Natural killer cell (primary cell): ENCODE measurements at regions not wholly inside any gene's neighbourhood (a gene's known extent, or its start where the extent isn't known, plus 50 kb on each side); places are given as distances from the start of the nearest gene placed in this dataset.
A peak's percentile ranks its signal among the peaks of the same experiment; 100 is the strongest.

Experiments used
- ATAC-seq, 3 donors: fragments of 150-1000 bp in 2 of 3; fragments of 200-7000 bp in 1 of 3; cut with Tn5 transposase; 1 replicate in 1 of 3; 2 replicates in 2 of 3; pipeline ENCODE4 v1.10.0; 2021; ENCODE audit warnings: mild to moderate bottlenecking in 2 of 3, moderate library complexity in 2 of 3
- DNase-seq, 2 donors: peaks; one replicate each; pipeline versions ENCODE4 v3.0.0 to v3.0.0-alpha.2; 2013 to 2021; ENCODE audit warnings: mixed read lengths in 1 of 2
- H3K27ac ChIP-seq: one replicate; pipeline ENCODE4 v1.5.1; 2013; ENCODE audit warnings: mild to moderate bottlenecking, low read length
- H3K27me3 ChIP-seq: one replicate; pipeline ENCODE4 v1.6.1; 2013; ENCODE audit warnings: low read length; ENCODE audit not compliant: control insufficient read depth, insufficient read depth
- H3K36me3 ChIP-seq: one replicate; pipeline ENCODE4 v1.6.1; 2013; ENCODE audit warnings: low read length; ENCODE audit not compliant: control insufficient read depth, insufficient read depth
- H3K4me1 ChIP-seq: one replicate; pipeline ENCODE4 v1.6.1; 2013; ENCODE audit warnings: low read length; ENCODE audit not compliant: control insufficient read depth, insufficient read depth
- H3K4me3 ChIP-seq: one replicate; pipeline ENCODE4 v1.5.1; 2013; ENCODE audit warnings: low read length
- H3K9me3 ChIP-seq: one replicate; pipeline ENCODE4 v1.6.1; 2013; ENCODE audit warnings: low read length; ENCODE audit not compliant: control insufficient read depth, insufficient read depth
- H3K27ac Mint-ChIP-seq, 2 donors: one replicate each; pipeline ENCODE4 v1.8.0; 2022; ENCODE audit warnings: mild to moderate bottlenecking in 2 of 2, mixed read lengths in 2 of 2, moderate library complexity in 1 of 2
- H3K27me3 Mint-ChIP-seq, 2 donors: one replicate each; pipeline ENCODE4 v1.8.0; 2022; ENCODE audit warnings: low read depth in 2 of 2, mixed read lengths in 2 of 2
- H3K36me3 Mint-ChIP-seq: one replicate; pipeline ENCODE4 v1.8.0; 2022; ENCODE audit warnings: mixed read lengths
- H3K4me1 Mint-ChIP-seq, 2 donors: one replicate each; pipeline ENCODE4 v1.8.0; 2022; ENCODE audit warnings: mixed read lengths in 2 of 2
- H3K4me3 Mint-ChIP-seq: one replicate; pipeline ENCODE4 v1.8.0; 2022; ENCODE audit warnings: mild to moderate bottlenecking, moderate library complexity, mixed read lengths
- H3K9me3 Mint-ChIP-seq, 2 donors: one replicate each; pipeline ENCODE4 v1.8.0; 2022; ENCODE audit warnings: mixed read lengths in 2 of 2
- WGBS: methylation state at CpG from one replicate; pipeline ENCODE4 v1.1.7; 2013; ENCODE audit warnings: missing lambda C conversion rate; ENCODE audit not compliant: insufficient coverage; 5-methylcytosine and 5-hydroxymethylcytosine counted together
- intact Hi-C: fragments of 100-400 bp; cut with micrococcal nuclease; formaldehyde crosslinking; loops from one replicate; pipeline ENCODE4 v1.14.2; 2022
- TF ChIP-seq, protein P1 (sequence below): fragments of 200-600 bp; IDR thresholded peaks from one replicate; pipeline ENCODE4 v1.8.0; 2022; ENCODE audit warnings: antibody characterized with exemption

- TF ChIP-seq, protein P1, sequence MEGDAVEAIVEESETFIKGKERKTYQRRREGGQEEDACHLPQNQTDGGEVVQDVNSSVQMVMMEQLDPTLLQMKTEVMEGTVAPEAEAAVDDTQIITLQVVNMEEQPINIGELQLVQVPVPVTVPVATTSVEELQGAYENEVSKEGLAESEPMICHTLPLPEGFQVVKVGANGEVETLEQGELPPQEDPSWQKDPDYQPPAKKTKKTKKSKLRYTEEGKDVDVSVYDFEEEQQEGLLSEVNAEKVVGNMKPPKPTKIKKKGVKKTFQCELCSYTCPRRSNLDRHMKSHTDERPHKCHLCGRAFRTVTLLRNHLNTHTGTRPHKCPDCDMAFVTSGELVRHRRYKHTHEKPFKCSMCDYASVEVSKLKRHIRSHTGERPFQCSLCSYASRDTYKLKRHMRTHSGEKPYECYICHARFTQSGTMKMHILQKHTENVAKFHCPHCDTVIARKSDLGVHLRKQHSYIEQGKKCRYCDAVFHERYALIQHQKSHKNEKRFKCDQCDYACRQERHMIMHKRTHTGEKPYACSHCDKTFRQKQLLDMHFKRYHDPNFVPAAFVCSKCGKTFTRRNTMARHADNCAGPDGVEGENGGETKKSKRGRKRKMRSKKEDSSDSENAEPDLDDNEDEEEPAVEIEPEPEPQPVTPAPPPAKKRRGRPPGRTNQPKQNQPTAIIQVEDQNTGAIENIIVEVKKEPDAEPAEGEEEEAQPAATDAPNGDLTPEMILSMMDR, result no peak
- no peak overlapping the region for H3K27ac ChIP-seq
- H3K4me3 ChIP-seq, result no peak overlapping the region
- intact Hi-C loops, result no loop called here
- no peak for ATAC-seq
- H3K4me1 Mint-ChIP-seq, result peaks cover 16 to 27% of the 10 kb centered on the region in 2 donors
- no peak for DNase-seq
- H3K4me3 Mint-ChIP-seq, result no peak overlapping the region
- no peaks in the 10 kb centered on the region for H3K27me3 Mint-ChIP-seq
- H3K36me3 Mint-ChIP-seq, result no peaks in the 10 kb centered on the region
- no peaks in the 10 kb centered on the region for H3K4me1 ChIP-seq
- H3K9me3 Mint-ChIP-seq, result no peaks in the 10 kb centered on the region
- WGBS, result 80% methylated on average over 1 of the region's 3 CpGs
- no peaks in the 10 kb centered on the region for H3K27me3 ChIP-seq
- H3K36me3 ChIP-seq, result peaks cover 12% of the 10 kb centered on the region
- H3K9me3 ChIP-seq, result no peaks in the 10 kb centered on the region
- no peak overlapping the region for H3K27ac Mint-ChIP-seq
Observed at GRCh38 chr21:28751176-28751575, 241.5 kb downstream of the LTN1 start.

DNA sequence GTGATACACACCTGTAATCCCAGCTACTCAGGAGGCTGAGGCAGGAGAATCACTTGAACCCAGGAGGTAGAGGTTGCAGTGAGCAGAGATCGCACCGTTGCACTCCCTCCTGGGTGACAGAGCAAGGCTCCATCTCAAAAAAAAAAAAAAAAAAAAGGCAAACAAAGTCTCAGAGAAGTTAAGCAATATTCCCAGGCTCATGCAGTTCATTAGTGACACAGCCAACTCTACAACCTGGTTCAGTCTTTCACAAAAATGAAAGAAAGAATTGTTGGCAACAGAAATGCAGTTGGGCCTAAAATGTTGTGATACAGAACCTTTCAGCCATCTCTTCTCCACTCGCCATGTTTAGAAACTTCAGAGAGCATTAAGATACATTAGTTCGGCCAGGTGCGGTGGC, 242.1 kb downstream of the LTN1 start:
- no peak for DNase-seq
- TF ChIP-seq, protein P1, result no peak
- Histone ChIP-seq H3K27me3 (no peaks in the 10 kb centered on the region), H3K9me3 (no peaks in the 10 kb centered on the region), H3K36me3 (peaks cover 12% of the 10 kb centered on the region), H3K4me1 (peaks cover under 1% of the 10 kb centered on the region), H3K27ac (no peak overlapping the region), H3K4me3 (no peak overlapping the region)
- Mint-ChIP-seq H3K9me3 (no peaks in the 10 kb centered on the region), H3K4me3 (no peak overlapping the region), H3K27ac (no peak overlapping the region), H3K27me3 (no peaks in the 10 kb centered on the region), H3K36me3 (no peaks in the 10 kb centered on the region), H3K4me1 (peaks cover 11 to 24% of the 10 kb centered on the region in 2 donors)
- WGBS, result 98% methylated on average over 5 of the region's 5 CpGs
- no peak for ATAC-seq
- intact Hi-C loops, result no loop called here

- no peaks in the 10 kb centered on the region for H3K9me3 ChIP-seq
- H3K4me1 Mint-ChIP-seq, result peaks cover 1 to 14% of the 10 kb centered on the region in 2 donors
- DNase-seq (no peak), ATAC-seq (no peak)
- no peaks in the 10 kb centered on the region for H3K9me3 Mint-ChIP-seq
- no peaks in the 10 kb centered on the region for H3K27me3 Mint-ChIP-seq
- no peaks in the 10 kb centered on the region for H3K36me3 Mint-ChIP-seq
- 94% methylated on average over 3 of the region's 3 CpGs for WGBS
- peaks cover 12% of the 10 kb centered on the region for H3K36me3 ChIP-seq
- no peaks in the 10 kb centered on the region for H3K27me3 ChIP-seq
- no peak overlapping the region for H3K4me3 ChIP-seq
- intact Hi-C loops, result no loop called here
- H3K27ac Mint-ChIP-seq, result no peak overlapping the region
- TF ChIP-seq, protein P1, result no peak
- H3K27ac ChIP-seq, result no peak overlapping the region
- peaks cover 5% of the 10 kb centered on the region for H3K4me1 ChIP-seq
- H3K4me3 Mint-ChIP-seq, result no peak overlapping the region
Observed at GRCh38 chr21:28749536-28749935, 243.1 kb downstream of the LTN1 start.

DNA sequence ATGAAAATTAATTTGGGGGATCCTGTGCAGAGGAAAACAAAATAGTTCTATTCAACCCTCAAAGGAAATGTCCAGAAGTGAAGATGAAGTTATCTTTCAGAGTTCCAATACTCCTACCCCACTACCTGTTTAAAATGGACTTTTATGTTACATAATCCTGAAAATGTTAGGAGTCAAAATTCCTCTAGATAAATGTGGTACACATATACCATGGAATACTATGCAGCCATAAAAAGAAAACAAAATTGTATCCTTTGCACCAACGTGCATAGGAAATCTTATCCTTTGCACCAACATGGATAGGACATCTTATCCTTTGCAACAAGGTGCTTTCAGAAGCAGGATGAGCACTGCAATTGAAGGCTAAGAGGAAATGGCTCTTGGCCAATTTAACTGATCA, 245.2 kb downstream of the LTN1 start:
- Histone ChIP-seq H3K27me3 (no peaks in the 10 kb centered on the region), H3K4me1 (peaks cover 5% of the 10 kb centered on the region), H3K27ac (no peak overlapping the region), H3K36me3 (peaks cover 12% of the 10 kb centered on the region), H3K9me3 (no peaks in the 10 kb centered on the region), H3K4me3 (no peak overlapping the region)
- no peak for ATAC-seq
- peaks cover 9% of the 10 kb centered on the region for H3K36me3 Mint-ChIP-seq
- DNase-seq, result no peak
- no peaks in the 10 kb centered on the region for H3K9me3 Mint-ChIP-seq
- no peaks in the 10 kb centered on the region for H3K27me3 Mint-ChIP-seq
- peaks cover 0 to 11% of the 10 kb centered on the region in 2 donors for H3K4me1 Mint-ChIP-seq
- H3K4me3 Mint-ChIP-seq, result no peak overlapping the region
- 63% methylated on average over 1 of the region's 1 CpG for WGBS
- TF ChIP-seq, protein P1, result no peak
- peak overlapping the region in 1 of 2 donors; percentile 35 for H3K27ac Mint-ChIP-seq
- intact Hi-C loops, result no loop called here
